ENCODE measurements at regions not wholly inside any gene's neighbourhood (a gene's known extent, or its start where the extent isn't known, plus 50 kb on each side); places are given as distances from the start of the nearest gene placed in this dataset.
"Not testable (repeated sequence)": the region's sequence is repeated elsewhere in the genome, so short reads cannot be mapped to it uniquely, and the experiment has no call there.

DNA sequence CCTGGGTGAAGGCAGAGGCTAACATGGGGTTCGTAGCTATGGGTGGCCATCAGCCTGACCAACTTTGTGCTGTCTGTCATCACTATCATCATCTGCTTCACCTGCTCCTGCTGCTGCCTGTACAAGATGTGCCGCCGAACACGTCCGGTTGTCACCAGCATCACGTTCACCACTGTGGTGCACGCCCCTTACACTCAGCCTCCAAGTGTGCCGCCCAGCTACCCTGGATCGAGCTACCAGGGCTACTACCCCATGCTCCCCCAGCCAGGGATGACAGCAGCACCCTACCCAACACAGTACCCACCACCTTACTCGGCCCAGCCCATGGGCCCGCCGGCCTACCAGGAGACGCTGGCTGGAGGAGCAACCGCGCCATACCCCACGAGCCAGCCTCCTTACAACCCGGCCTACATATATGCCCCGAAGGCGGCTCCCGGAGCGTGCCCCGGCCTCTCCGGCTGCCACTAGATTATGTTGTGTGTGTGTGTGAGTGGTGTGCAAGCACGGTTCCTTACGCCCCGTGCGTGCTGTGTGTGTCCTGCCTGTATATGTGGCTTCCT lies 213.4 kb upstream of the XIST start:
- H3K4me1 ChIP-seq (ENCODE audit: control insufficient read depth in 1 of 2, insufficient read depth in 2 of 2, low read length in 2 of 2): no peaks in the 10 kb centered on the region
- peak; percentile 48 for ATAC-seq (ENCODE audit: low FRiP score)
- no peaks in the 10 kb centered on the region for H3K9me3 ChIP-seq (ENCODE audit: control insufficient read depth, low read length)
- DNase-seq: no peak
- no peak overlapping the region for H3K4me3 ChIP-seq (ENCODE audit: low read length in 2 of 2)
- no peaks in the 10 kb centered on the region for H3K27me3 ChIP-seq (ENCODE audit: control insufficient read depth in 1 of 2, insufficient read depth in 2 of 2, low read length in 1 of 2)
- intact Hi-C loops (cut with DNase I): no loop called here
- WGBS, 2 donors: 95 to 96% methylated on average over 27 of the region's 27 CpGs
- H3K27ac ChIP-seq (ENCODE audit: low read depth in 1 of 2, low read length in 2 of 2): no peak overlapping the region
- H3K36me3 ChIP-seq (ENCODE audit: control insufficient read depth in 1 of 2, insufficient read depth in 2 of 2, low read length in 1 of 2): no peaks in the 10 kb centered on the region

DNA sequence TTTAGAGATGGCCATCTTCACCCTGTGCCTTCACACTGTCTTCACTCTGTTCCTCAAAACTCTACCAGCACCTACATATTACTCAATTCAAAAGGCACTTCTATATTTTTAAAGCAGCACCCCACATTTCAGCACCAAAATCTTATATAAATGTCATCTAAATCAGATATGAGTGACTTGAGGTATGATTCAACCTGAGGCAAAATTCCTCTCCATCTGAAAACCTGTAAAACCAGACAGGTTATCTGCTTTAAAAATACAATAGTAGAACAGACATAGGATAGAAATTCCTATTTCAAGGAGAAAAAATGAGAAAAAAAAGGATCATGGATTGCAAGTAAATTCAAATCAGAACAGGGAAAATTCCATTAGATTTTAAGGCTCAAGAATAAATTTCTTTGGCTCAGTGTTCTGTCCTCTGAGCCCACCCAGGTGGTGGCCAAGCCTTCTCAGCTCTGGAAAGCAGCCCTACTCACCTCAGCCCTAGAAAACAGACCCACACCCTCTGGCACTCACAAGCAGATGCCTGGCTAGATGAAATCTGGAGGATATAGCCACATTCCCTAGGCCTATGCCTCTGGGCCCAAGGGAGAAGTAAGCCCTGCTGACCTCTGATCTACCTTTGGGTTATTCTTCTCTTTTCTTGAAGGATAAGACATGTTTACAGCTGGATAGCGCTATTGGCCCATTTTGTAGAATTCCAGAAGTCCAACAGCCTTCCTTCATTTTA lies 211.1 kb upstream of the XIST start:
- no peak for DNase-seq
- 95 to 100% methylated on average over 1 of the region's 1 CpG for WGBS, 2 donors
- Histone ChIP-seq H3K36me3 (ENCODE audit: control insufficient read depth in 1 of 2, insufficient read depth in 2 of 2, low read length in 1 of 2) (no peaks in the 10 kb centered on the region), H3K4me1 (ENCODE audit: control insufficient read depth in 1 of 2, insufficient read depth in 2 of 2, low read length in 2 of 2) (no peaks in the 10 kb centered on the region), H3K27ac (ENCODE audit: low read depth in 1 of 2, low read length in 2 of 2) (no peak overlapping the region), H3K27me3 (ENCODE audit: control insufficient read depth in 1 of 2, insufficient read depth in 2 of 2, low read length in 1 of 2) (no peaks in the 10 kb centered on the region), H3K4me3 (ENCODE audit: low read length in 2 of 2) (no peak overlapping the region), H3K9me3 (ENCODE audit: control insufficient read depth, low read length) (no peaks in the 10 kb centered on the region)
- intact Hi-C loops (cut with DNase I): no loop called here
- no peak for ATAC-seq (ENCODE audit: low FRiP score)

- intact Hi-C loops (cut with DNase I): no loop called here
- no peaks in the 10 kb centered on the region for H3K4me1 ChIP-seq (ENCODE audit: control insufficient read depth in 1 of 2, insufficient read depth in 2 of 2, low read length in 2 of 2)
- H3K27ac ChIP-seq (ENCODE audit: low read depth in 1 of 2, low read length in 2 of 2): no peak overlapping the region
- H3K27me3 ChIP-seq (ENCODE audit: control insufficient read depth in 1 of 2, insufficient read depth in 2 of 2, low read length in 1 of 2): no peaks in the 10 kb centered on the region
- ATAC-seq (ENCODE audit: low FRiP score): no peak
- 84 to 89% methylated on average over 4 of the region's 4 CpGs for WGBS, 2 donors
- no peaks in the 10 kb centered on the region for H3K36me3 ChIP-seq (ENCODE audit: control insufficient read depth in 1 of 2, insufficient read depth in 2 of 2, low read length in 1 of 2)
- no peak for DNase-seq
- no peaks in the 10 kb centered on the region for H3K9me3 ChIP-seq (ENCODE audit: control insufficient read depth, low read length)
- H3K4me3 ChIP-seq (ENCODE audit: low read length in 2 of 2): no peak overlapping the region
Measured at GRCh38 chrX:74061879-74062278, 209.4 kb upstream of the XIST start.

DNA sequence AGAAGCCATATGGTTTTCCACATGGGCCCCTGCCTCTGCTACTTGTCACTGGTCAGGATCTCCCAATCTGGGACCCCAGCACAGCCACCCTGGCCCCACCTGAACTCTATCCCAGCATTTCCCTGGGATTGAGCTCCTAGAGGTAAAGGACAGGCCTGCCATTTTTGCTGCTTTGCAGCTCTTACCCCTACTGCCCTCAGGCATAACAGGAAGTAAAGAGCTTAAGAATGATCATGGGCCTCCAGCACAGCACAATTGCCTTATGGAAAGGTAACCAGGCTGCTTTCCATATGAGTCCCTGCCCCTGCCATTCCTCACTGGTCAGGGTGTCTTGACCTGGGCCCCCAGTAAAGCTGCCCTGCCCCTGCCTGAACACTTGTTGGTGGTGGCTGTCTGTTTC lies 196.6 kb upstream of the XIST start:
- intact Hi-C loops (cut with DNase I): no loop called here
- ATAC-seq (ENCODE audit: low FRiP score) (no peak), DNase-seq (no peak)
- no peak overlapping the region for H3K27ac ChIP-seq (ENCODE audit: low read depth in 1 of 2, low read length in 2 of 2)
- H3K4me1 ChIP-seq (ENCODE audit: control insufficient read depth in 1 of 2, insufficient read depth in 2 of 2, low read length in 2 of 2): no peaks in the 10 kb centered on the region
- no peaks in the 10 kb centered on the region for H3K27me3 ChIP-seq (ENCODE audit: control insufficient read depth in 1 of 2, insufficient read depth in 2 of 2, low read length in 1 of 2)
- no peak overlapping the region for H3K4me3 ChIP-seq (ENCODE audit: low read length in 2 of 2)
- peaks cover 3% of the 10 kb centered on the region for H3K9me3 ChIP-seq (ENCODE audit: control insufficient read depth, low read length)
- no peaks in the 10 kb centered on the region for H3K36me3 ChIP-seq (ENCODE audit: control insufficient read depth in 1 of 2, insufficient read depth in 2 of 2, low read length in 1 of 2)

GRCh38 chrX:74034066-74034465 lies 181.6 kb upstream of the XIST start:
- intact Hi-C loops (cut with DNase I); H3K4me3 ChIP-seq (ENCODE audit: low read length in 2 of 2); H3K27ac ChIP-seq (ENCODE audit: low read depth in 1 of 2, low read length in 2 of 2); H3K4me1 ChIP-seq (ENCODE audit: control insufficient read depth in 1 of 2, insufficient read depth in 2 of 2, low read length in 2 of 2); DNase-seq; H3K27me3 ChIP-seq (ENCODE audit: control insufficient read depth in 1 of 2, insufficient read depth in 2 of 2, low read length in 1 of 2); H3K36me3 ChIP-seq (ENCODE audit: control insufficient read depth in 1 of 2, insufficient read depth in 2 of 2, low read length in 1 of 2); ATAC-seq (ENCODE audit: low FRiP score); H3K9me3 ChIP-seq (ENCODE audit: control insufficient read depth, low read length): not testable (repeated sequence)
- no CpG with 5 or more reads among the region's 1 CpG for WGBS, 2 donors

DNA sequence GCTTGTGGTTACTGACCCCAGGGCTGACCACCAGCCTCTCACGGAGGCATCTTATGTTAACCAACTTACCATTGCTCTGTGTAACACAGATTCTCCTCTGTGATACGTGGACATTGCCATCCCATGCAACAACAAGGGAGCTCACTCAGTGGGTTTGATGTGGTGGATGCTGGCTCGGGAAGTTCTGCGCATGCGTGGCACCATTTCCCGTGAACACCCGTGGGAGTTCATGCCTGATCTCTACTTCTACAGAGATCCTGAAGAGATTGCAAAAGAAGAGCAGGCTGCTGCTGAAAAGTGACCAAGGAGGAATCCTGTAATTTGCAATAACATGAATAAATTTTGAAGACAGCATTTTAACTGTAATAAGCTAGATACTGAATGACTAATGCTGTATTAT lies 179.0 kb upstream of the XIST start:
- intact Hi-C loops (cut with DNase I); H3K4me3 ChIP-seq (ENCODE audit: low read length in 2 of 2); DNase-seq; H3K9me3 ChIP-seq (ENCODE audit: control insufficient read depth, low read length); H3K36me3 ChIP-seq (ENCODE audit: control insufficient read depth in 1 of 2, insufficient read depth in 2 of 2, low read length in 1 of 2); ATAC-seq (ENCODE audit: low FRiP score); H3K4me1 ChIP-seq (ENCODE audit: control insufficient read depth in 1 of 2, insufficient read depth in 2 of 2, low read length in 2 of 2); H3K27me3 ChIP-seq (ENCODE audit: control insufficient read depth in 1 of 2, insufficient read depth in 2 of 2, low read length in 1 of 2); H3K27ac ChIP-seq (ENCODE audit: low read depth in 1 of 2, low read length in 2 of 2): not testable (repeated sequence)
- 86 to 95% methylated on average over 7 of the region's 7 CpGs for WGBS, 2 donors

GRCh38 chrX:74030766-74031165 lies 178.3 kb upstream of the XIST start:
- DNase-seq; H3K36me3 ChIP-seq (ENCODE audit: control insufficient read depth in 1 of 2, insufficient read depth in 2 of 2, low read length in 1 of 2); H3K4me3 ChIP-seq (ENCODE audit: low read length in 2 of 2); H3K27me3 ChIP-seq (ENCODE audit: control insufficient read depth in 1 of 2, insufficient read depth in 2 of 2, low read length in 1 of 2); H3K9me3 ChIP-seq (ENCODE audit: control insufficient read depth, low read length); intact Hi-C loops (cut with DNase I); H3K4me1 ChIP-seq (ENCODE audit: control insufficient read depth in 1 of 2, insufficient read depth in 2 of 2, low read length in 2 of 2); ATAC-seq (ENCODE audit: low FRiP score); H3K27ac ChIP-seq (ENCODE audit: low read depth in 1 of 2, low read length in 2 of 2): not testable (repeated sequence)
- no CpG with 5 or more reads among the region's 1 CpG for WGBS, 2 donors

DNA sequence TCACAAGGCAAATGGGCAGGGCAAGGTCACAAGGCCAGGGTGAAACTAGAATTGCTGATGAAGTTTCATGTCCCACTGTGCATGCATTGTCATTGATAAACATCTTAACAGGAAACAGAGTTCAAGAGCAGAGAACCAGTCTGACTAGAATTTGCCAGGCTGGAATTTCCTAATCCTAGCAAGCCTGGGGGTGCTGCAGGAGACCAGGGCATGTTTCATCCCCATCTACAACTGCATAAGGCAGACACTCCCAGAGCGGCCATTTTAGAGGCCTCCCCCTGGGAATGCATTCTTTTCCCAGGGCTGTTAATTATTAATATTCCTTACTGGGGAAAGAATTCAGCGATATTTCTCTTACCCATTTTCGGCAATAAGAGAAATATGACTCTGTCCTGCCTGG lies 172.6 kb upstream of the XIST start:
- H3K4me3 ChIP-seq (ENCODE audit: low read length in 2 of 2); intact Hi-C loops (cut with DNase I); ATAC-seq (ENCODE audit: low FRiP score); DNase-seq; H3K9me3 ChIP-seq (ENCODE audit: control insufficient read depth, low read length); H3K4me1 ChIP-seq (ENCODE audit: control insufficient read depth in 1 of 2, insufficient read depth in 2 of 2, low read length in 2 of 2); H3K27me3 ChIP-seq (ENCODE audit: control insufficient read depth in 1 of 2, insufficient read depth in 2 of 2, low read length in 1 of 2); H3K27ac ChIP-seq (ENCODE audit: low read depth in 1 of 2, low read length in 2 of 2); H3K36me3 ChIP-seq (ENCODE audit: control insufficient read depth in 1 of 2, insufficient read depth in 2 of 2, low read length in 1 of 2): not testable (repeated sequence)
- WGBS, 2 donors: 90 to 97% methylated on average over 3 of the region's 3 CpGs

DNA sequence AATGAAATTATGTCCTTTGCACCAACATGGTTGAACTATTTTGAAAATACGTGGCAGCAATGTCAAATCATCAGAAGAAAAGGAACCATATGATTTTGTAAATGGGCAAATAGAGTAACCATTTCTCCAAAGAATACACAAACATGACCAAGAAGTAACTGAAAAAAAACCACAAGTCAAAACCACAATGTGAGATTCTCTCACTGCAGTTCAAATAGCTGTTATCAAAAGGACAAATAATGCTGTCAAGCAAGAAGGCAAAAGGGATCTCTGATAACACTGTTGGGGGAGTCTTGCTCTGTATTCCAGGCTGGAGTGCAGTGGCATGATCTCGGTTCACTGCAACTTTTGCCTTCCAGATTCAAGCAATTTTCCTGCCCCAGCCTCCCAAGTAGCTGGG lies 170.7 kb upstream of the XIST start:
- Histone ChIP-seq H3K36me3 (ENCODE audit: control insufficient read depth in 1 of 2, insufficient read depth in 2 of 2, low read length in 1 of 2) (no peaks in the 10 kb centered on the region), H3K4me1 (ENCODE audit: control insufficient read depth in 1 of 2, insufficient read depth in 2 of 2, low read length in 2 of 2) (no peaks in the 10 kb centered on the region), H3K27ac (ENCODE audit: low read depth in 1 of 2, low read length in 2 of 2) (no peak overlapping the region), H3K4me3 (ENCODE audit: low read length in 2 of 2) (no peak overlapping the region), H3K27me3 (ENCODE audit: control insufficient read depth in 1 of 2, insufficient read depth in 2 of 2, low read length in 1 of 2) (no peaks in the 10 kb centered on the region), H3K9me3 (ENCODE audit: control insufficient read depth, low read length) (no peaks in the 10 kb centered on the region)
- intact Hi-C loops (cut with DNase I): no loop called here
- ATAC-seq (ENCODE audit: low FRiP score) (no peak), DNase-seq (no peak)
- 89 to 95% methylated on average over 2 of the region's 2 CpGs for WGBS, 2 donors
